D341Med (cell line): ENCODE measurements at regions not wholly inside any gene's neighbourhood (a gene's known extent, or its start where the extent isn't known, plus 50 kb on each side); places are given as distances from the start of the nearest gene placed in this dataset.

Source experiments
- DNase-seq: peaks from one replicate; pipeline ENCODE4 v3.0.0; 2012; ENCODE audit warnings: low spot score

- no peak for DNase-seq
Measured at GRCh38 chr13:40118337-40118736, 462.9 kb downstream of the COG6 start.

- no peak for DNase-seq
Measured at GRCh38 chr13:40119852-40120251, 464.4 kb downstream of the COG6 start.

GRCh38 chr13:40120288-40120687 lies 464.8 kb downstream of the COG6 start:
- DNase-seq = no peak

- no peak for DNase-seq
Measured at GRCh38 chr13:40120781-40121180, 465.3 kb downstream of the COG6 start.

GRCh38 chr13:40121722-40122121 lies 466.3 kb downstream of the COG6 start:
- DNase-seq = no peak

GRCh38 chr13:40123962-40124632 lies 468.6 kb downstream of the COG6 start:
- no peak for DNase-seq

GRCh38 chr13:40124633-40125015 lies 469.2 kb downstream of the COG6 start:
- DNase-seq = no peak

GRCh38 chr13:40125336-40125735 lies 469.9 kb downstream of the COG6 start:
- no peak for DNase-seq

GRCh38 chr13:40126306-40127085 lies 471.0 kb downstream of the COG6 start:
- DNase-seq = no peak

- no peak for DNase-seq
Measured at GRCh38 chr13:40127476-40127875, 472.0 kb downstream of the COG6 start.

GRCh38 chr13:40127925-40128324 lies 472.5 kb downstream of the COG6 start:
- DNase-seq = no peak

- no peak for DNase-seq
Measured at GRCh38 chr13:40129467-40129866, 474.0 kb downstream of the COG6 start.

- no peak for DNase-seq
Measured at GRCh38 chr13:40130871-40131636, 475.6 kb downstream of the COG6 start.

GRCh38 chr13:40132249-40132648 lies 476.8 kb downstream of the COG6 start:
- DNase-seq = no peak

- DNase-seq = no peak
Measured at GRCh38 chr13:40136896-40137295, 481.4 kb downstream of the COG6 start.

- no peak for DNase-seq
Measured at GRCh38 chr13:40137400-40137799, 481.9 kb downstream of the COG6 start.

- DNase-seq = no peak
Measured at GRCh38 chr13:40139896-40140520, 484.5 kb downstream of the COG6 start.

- DNase-seq = no peak
Measured at GRCh38 chr13:40141859-40142555, 486.5 kb downstream of the COG6 start.

GRCh38 chr13:40143106-40143505 lies 487.6 kb downstream of the COG6 start:
- no peak for DNase-seq

- no peak for DNase-seq
Measured at GRCh38 chr13:40143559-40143958, 488.1 kb downstream of the COG6 start.

- no peak for DNase-seq
Measured at GRCh38 chr13:40145139-40145538, 489.7 kb downstream of the COG6 start.

GRCh38 chr13:40146063-40146462 lies 490.6 kb downstream of the COG6 start:
- DNase-seq = no peak
